Neural crest cell (in vitro differentiated cells): ENCODE measurements at regions not wholly inside any gene's neighbourhood (a gene's known extent, or its start where the extent isn't known, plus 50 kb on each side); places are given as distances from the start of the nearest gene placed in this dataset.

Source experiments
- DNase-seq: peaks from one replicate; pipeline ENCODE4 v3.0.0; 2021; ENCODE audit warnings: low read depth, mixed read lengths, low spot score
- H3K27ac Mint-ChIP-seq: one replicate; pipeline ENCODE4 v1.8.0; 2021; ENCODE audit warnings: mild to moderate bottlenecking, mixed read lengths; ENCODE audit not compliant: unreplicated experiment
- H3K27me3 Mint-ChIP-seq: 2 replicates; pipeline ENCODE4 v1.8.0; 2021; ENCODE audit warnings: low read depth, mild to moderate bottlenecking, mixed read lengths
- H3K36me3 Mint-ChIP-seq: 2 replicates; pipeline ENCODE4 v1.8.0; 2021; ENCODE audit warnings: low read depth, mild to moderate bottlenecking, mixed read lengths
- H3K4me1 Mint-ChIP-seq: 2 replicates; pipeline ENCODE4 v1.8.0; 2021; ENCODE audit warnings: mixed read lengths
- H3K4me3 Mint-ChIP-seq: one replicate; pipeline ENCODE4 v1.8.0; 2021; ENCODE audit warnings: mild to moderate bottlenecking, mixed read lengths
- H3K9me3 Mint-ChIP-seq: 2 replicates; pipeline ENCODE4 v1.8.0; 2021; ENCODE audit warnings: mixed read lengths
- CTCF ChIP-seq: fragments of 200-600 bp; sonication (generic); conservative IDR thresholded peaks from 2 replicates; pipeline ENCODE4 v1.5.0; 2021; ENCODE audit warnings: antibody characterized with exemption, mild to moderate bottlenecking

GRCh38 chr17:73958453-73958852 lies 245.0 kb upstream of the RPL38 start:
- Mint-ChIP-seq H3K4me3 (no peak overlapping the region), H3K4me1 (no peaks in the 10 kb centered on the region), H3K9me3 (peaks cover 13% of the 10 kb centered on the region), H3K27ac (no peak overlapping the region), H3K27me3 (peaks cover 3% of the 10 kb centered on the region), H3K36me3 (peaks cover 10% of the 10 kb centered on the region)
- TF ChIP-seq CTCF = no peak
- no peak for DNase-seq

GRCh38 chr17:73960469-73960868 lies 243.0 kb upstream of the RPL38 start:
- Mint-ChIP-seq H3K9me3 (peaks cover 15% of the 10 kb centered on the region), H3K36me3 (peaks cover 10% of the 10 kb centered on the region), H3K27me3 (peaks cover 3% of the 10 kb centered on the region), H3K4me1 (no peaks in the 10 kb centered on the region), H3K27ac (no peak overlapping the region), H3K4me3 (no peak overlapping the region)
- DNase-seq = no peak
- no peak for TF ChIP-seq CTCF

GRCh38 chr17:73962308-73962707 lies 241.2 kb upstream of the RPL38 start:
- Mint-ChIP-seq H3K4me3 (no peak overlapping the region), H3K9me3 (peaks cover 15% of the 10 kb centered on the region), H3K27me3 (peaks cover 3% of the 10 kb centered on the region), H3K4me1 (no peaks in the 10 kb centered on the region), H3K36me3 (peaks cover 10% of the 10 kb centered on the region), H3K27ac (no peak overlapping the region)
- no peak for TF ChIP-seq CTCF
- no peak for DNase-seq

GRCh38 chr17:73968680-73969079 lies 234.8 kb upstream of the RPL38 start:
- Mint-ChIP-seq H3K4me1 (peaks cover 9% of the 10 kb centered on the region), H3K9me3 (peaks cover 3% of the 10 kb centered on the region), H3K27me3 (peaks cover 9% of the 10 kb centered on the region), H3K4me3 (no peak overlapping the region), H3K27ac (no peak overlapping the region), H3K36me3 (no peaks in the 10 kb centered on the region)
- DNase-seq = no peak
- no peak for TF ChIP-seq CTCF

- Mint-ChIP-seq H3K27ac (peak overlapping the region; percentile 75), H3K4me1 (peaks cover 9% of the 10 kb centered on the region), H3K9me3 (peaks cover 3% of the 10 kb centered on the region), H3K27me3 (peaks cover 9% of the 10 kb centered on the region), H3K4me3 (no peak overlapping the region), H3K36me3 (no peaks in the 10 kb centered on the region)
- no peak for TF ChIP-seq CTCF
- no peak for DNase-seq
These were observed 233.5 kb upstream of the RPL38 start for GRCh38 chr17:73969956-73970355.

GRCh38 chr17:73971127-73971526 lies 232.4 kb upstream of the RPL38 start:
- H3K27ac Mint-ChIP-seq = no peak overlapping the region
- TF ChIP-seq CTCF = no peak

More at GRCh38 chr17:73971127-73971526, 232.4 kb upstream of the RPL38 start:
- Mint-ChIP-seq H3K9me3 (no peaks in the 10 kb centered on the region), H3K4me3 (no peak overlapping the region), H3K36me3 (no peaks in the 10 kb centered on the region), H3K4me1 (peaks cover 9% of the 10 kb centered on the region), H3K27me3 (peaks cover 9% of the 10 kb centered on the region)
- no peak for DNase-seq
